HG03095 (cell line): ENCODE measurements at regions not wholly inside any gene's neighbourhood (a gene's known extent, or its start where the extent isn't known, plus 50 kb on each side); places are given as distances from the start of the nearest gene placed in this dataset.
A peak's percentile ranks its signal among the peaks of the same experiment; 100 is the strongest.
"Not testable (repeated sequence)": the region's sequence is repeated elsewhere in the genome, so short reads cannot be mapped to it uniquely, and the experiment has no call there.

Experiments used
- ATAC-seq: cut with Tn5 transposase; IDR thresholded peaks from one replicate; pipeline ENCODE4 v1.9.1; 2021; ENCODE audit warnings: moderate library complexity; ENCODE audit not compliant: unreplicated experiment

GRCh38 chr12:131229079-131229425 lies 275.3 kb downstream of the ADGRD1 start:
- not testable (repeated sequence) for ATAC-seq

GRCh38 chr12:131229426-131230339 lies 276.0 kb downstream of the ADGRD1 start:
- no peak for ATAC-seq

GRCh38 chr12:131230340-131231031 lies 276.8 kb downstream of the ADGRD1 start:
- no peak for ATAC-seq

- ATAC-seq = no peak
Measured at GRCh38 chr12:131231032-131231980, 277.6 kb downstream of the ADGRD1 start.

GRCh38 chr12:131232036-131232435 lies 278.3 kb downstream of the ADGRD1 start:
- ATAC-seq = no peak

- ATAC-seq = not testable (repeated sequence)
Measured at GRCh38 chr12:131232872-131233271, 279.2 kb downstream of the ADGRD1 start.

GRCh38 chr12:131233850-131234789 lies 280.4 kb downstream of the ADGRD1 start:
- ATAC-seq = not testable (repeated sequence)

- not testable (repeated sequence) for ATAC-seq
Measured at GRCh38 chr12:131234841-131235271, 281.1 kb downstream of the ADGRD1 start.

GRCh38 chr12:131235871-131236271 lies 282.2 kb downstream of the ADGRD1 start:
- no peak for ATAC-seq

- ATAC-seq = peak; percentile 83
Measured at GRCh38 chr12:131239384-131240094, 285.8 kb downstream of the ADGRD1 start.

- no peak for ATAC-seq
Measured at GRCh38 chr12:131241517-131241916, 287.8 kb downstream of the ADGRD1 start.

GRCh38 chr12:131242741-131243496 lies 289.2 kb downstream of the ADGRD1 start:
- ATAC-seq = no peak

GRCh38 chr12:131244157-131244688 lies 290.5 kb downstream of the ADGRD1 start:
- not testable (repeated sequence) for ATAC-seq

GRCh38 chr12:131245161-131245560 lies 291.5 kb downstream of the ADGRD1 start:
- ATAC-seq = not testable (repeated sequence)

GRCh38 chr12:131245564-131246355 lies 292.1 kb downstream of the ADGRD1 start:
- no peak for ATAC-seq

- not testable (repeated sequence) for ATAC-seq
Measured at GRCh38 chr12:131247026-131247725, 293.5 kb downstream of the ADGRD1 start.

GRCh38 chr12:131247875-131248274 lies 294.2 kb downstream of the ADGRD1 start:
- not testable (repeated sequence) for ATAC-seq
